Mucosa of descending colon (tissue), 3 donors: ENCODE measurements at regions not wholly inside any gene's neighbourhood (a gene's known extent, or its start where the extent isn't known, plus 50 kb on each side); places are given as distances from the start of the nearest gene placed in this dataset.

Source experiments
- ATAC-seq: fragments of 200-7000 bp; cut with Tn5 transposase; one replicate; pipeline ENCODE4 v1.9.1; 2020; ENCODE audit warnings: mild to moderate bottlenecking, moderate library complexity
- DNase-seq, 3 donors: peaks; one replicate each; pipeline ENCODE4 v3.0.0-alpha.2; 2020
- H3K36me3 ChIP-seq: fragments of 200-600 bp; one replicate; pipeline ENCODE4 v1.8.0; 2021; ENCODE audit warnings: low read depth, mild to moderate bottlenecking
- H3K4me1 ChIP-seq: fragments of 200-600 bp; one replicate; pipeline ENCODE4 v1.8.0; 2021; ENCODE audit warnings: low read depth, mild to moderate bottlenecking
- H3K4me3 ChIP-seq: fragments of 200-600 bp; one replicate; pipeline ENCODE4 v1.8.0; 2021; ENCODE audit warnings: mild to moderate bottlenecking
- H3K9me3 ChIP-seq: fragments of 200-600 bp; one replicate; pipeline ENCODE4 v1.8.0; 2021; ENCODE audit warnings: mild to moderate bottlenecking
- intact Hi-C, 2 donors: fragments of 100-400 bp; cut with DNase I in 1 of 2; cut with micrococcal nuclease in 1 of 2; formaldehyde crosslinking; loops; one replicate each; pipeline versions ENCODE4 v1.11.0 to v1.11.1; 2022; cut with DNase I, micrococcal nuclease
- TF ChIP-seq, protein P1 (sequence below): fragments of 200-600 bp; IDR thresholded peaks from one replicate; pipeline ENCODE4 v1.8.0; 2022; ENCODE audit warnings: antibody characterized with exemption, mild to moderate bottlenecking
- donor health status: DM: no; HTN: no; CAD: no; lungs with moderate emphysema.
- donor health status: DM: no; HTN: no; CAD: no.
- donor health status: DM: no; HTN: yes; CAD: no.

DNA sequence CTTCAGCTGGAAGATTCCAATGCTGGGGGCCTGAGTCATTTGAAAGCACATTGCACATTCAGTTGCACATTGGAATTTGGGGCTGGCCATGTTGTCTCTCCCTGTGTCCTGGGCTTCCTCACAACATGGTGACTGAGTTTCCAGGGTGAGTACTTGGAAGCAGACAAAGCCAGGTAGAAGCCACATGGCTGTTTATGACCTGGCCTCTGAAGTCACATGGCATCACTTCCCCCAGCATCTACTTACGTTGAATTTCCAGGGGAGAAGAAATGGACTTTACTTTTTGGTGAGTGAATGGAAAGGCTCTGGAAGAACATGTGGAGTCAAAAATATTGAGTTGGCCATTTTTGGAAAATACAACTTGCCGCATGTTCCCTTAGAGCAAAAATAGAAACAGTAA, 155.5 kb downstream of the LINC00237 start:
- TF ChIP-seq, protein P1, sequence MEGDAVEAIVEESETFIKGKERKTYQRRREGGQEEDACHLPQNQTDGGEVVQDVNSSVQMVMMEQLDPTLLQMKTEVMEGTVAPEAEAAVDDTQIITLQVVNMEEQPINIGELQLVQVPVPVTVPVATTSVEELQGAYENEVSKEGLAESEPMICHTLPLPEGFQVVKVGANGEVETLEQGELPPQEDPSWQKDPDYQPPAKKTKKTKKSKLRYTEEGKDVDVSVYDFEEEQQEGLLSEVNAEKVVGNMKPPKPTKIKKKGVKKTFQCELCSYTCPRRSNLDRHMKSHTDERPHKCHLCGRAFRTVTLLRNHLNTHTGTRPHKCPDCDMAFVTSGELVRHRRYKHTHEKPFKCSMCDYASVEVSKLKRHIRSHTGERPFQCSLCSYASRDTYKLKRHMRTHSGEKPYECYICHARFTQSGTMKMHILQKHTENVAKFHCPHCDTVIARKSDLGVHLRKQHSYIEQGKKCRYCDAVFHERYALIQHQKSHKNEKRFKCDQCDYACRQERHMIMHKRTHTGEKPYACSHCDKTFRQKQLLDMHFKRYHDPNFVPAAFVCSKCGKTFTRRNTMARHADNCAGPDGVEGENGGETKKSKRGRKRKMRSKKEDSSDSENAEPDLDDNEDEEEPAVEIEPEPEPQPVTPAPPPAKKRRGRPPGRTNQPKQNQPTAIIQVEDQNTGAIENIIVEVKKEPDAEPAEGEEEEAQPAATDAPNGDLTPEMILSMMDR: no peak
- intact Hi-C loops: no loop called here
- DNase-seq (no peak), ATAC-seq (no peak)
- H3K4me3 ChIP-seq: no peak overlapping the region
- H3K4me1 ChIP-seq: no peaks in the 10 kb centered on the region
- no peaks in the 10 kb centered on the region for H3K36me3 ChIP-seq
- H3K9me3 ChIP-seq: peaks cover 2% of the 10 kb centered on the region

DNA sequence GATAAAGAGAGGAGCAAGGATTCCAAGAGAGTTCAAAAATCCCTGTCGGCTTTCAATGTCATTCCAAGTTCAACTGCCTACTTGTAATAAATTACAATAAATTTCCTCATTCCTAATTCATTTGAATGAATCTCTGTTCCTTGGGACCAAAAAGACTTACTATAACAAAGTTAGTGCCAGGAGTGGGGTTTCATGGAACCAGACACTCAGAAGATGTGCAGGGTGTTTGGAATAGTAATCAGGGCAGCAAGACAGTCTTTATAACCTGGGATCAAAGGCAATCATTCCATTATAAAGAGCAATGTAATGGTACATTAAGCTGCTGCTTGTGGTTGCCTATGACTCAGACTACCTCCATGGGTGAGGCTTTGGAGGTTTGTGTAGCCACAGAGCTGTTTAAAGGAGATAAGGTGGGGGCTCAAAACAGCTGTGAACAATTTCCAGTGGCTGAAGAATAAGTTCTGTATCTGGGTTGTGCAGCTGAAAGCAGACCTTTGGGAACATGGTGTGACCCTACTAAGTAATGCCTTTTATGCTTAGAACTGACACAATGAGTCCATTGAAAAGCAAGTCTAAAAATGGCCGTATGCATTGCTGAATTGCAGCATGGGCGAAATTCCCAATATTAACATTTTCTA, 159.9 kb downstream of the LINC00237 start:
- no peak for DNase-seq
- intact Hi-C loops: no loop called here
- no peak for ATAC-seq
- Histone ChIP-seq H3K4me1 (no peaks in the 10 kb centered on the region), H3K36me3 (no peaks in the 10 kb centered on the region), H3K9me3 (peaks cover 2% of the 10 kb centered on the region), H3K4me3 (no peak overlapping the region)
- TF ChIP-seq, protein P1: no peak

DNA sequence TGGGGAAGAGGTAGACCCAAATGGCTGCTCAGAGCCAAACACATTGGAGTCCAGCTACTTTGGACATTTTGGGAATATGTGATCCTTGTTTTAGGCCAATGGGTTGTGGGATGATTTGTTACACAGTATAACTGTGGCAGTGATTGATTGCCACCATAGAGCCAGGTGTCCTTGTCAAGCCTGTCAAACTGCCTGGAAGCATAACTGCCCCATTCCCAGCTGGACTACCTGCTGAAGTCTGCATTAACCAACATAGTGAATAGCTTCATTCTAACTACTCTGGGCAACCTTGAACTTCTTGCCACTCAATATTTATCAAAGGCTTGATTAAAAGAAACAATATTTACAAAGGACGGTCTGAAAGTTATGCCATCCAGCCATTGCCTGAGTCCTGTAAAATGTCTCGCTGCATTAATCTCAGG, 164.7 kb downstream of the LINC00237 start:
- TF ChIP-seq, protein P1: no peak
- ATAC-seq (no peak), DNase-seq (no peak)
- Histone ChIP-seq H3K36me3 (no peaks in the 10 kb centered on the region), H3K9me3 (peaks cover 2% of the 10 kb centered on the region), H3K4me1 (no peaks in the 10 kb centered on the region), H3K4me3 (no peak overlapping the region)
- intact Hi-C loops: no loop called here

DNA sequence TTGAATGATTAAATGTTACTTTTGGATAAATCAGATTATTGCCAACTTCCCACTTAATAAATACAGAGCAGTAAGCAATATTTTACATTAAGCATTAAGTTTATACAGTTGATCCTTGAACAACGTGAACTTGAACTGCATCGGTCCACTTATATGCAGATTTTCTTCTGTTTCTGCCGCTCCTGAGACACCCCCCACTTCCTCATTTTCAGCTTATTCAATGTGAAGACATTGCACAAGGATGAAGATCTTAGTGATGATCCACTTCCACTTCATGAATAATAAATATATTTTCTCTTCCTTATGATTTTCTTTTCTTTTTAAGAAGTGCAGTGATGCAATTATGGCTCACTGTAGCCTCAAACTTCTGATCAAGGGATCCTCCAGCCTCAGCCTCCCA, 167.2 kb downstream of the LINC00237 start:
- Histone ChIP-seq H3K4me1 (no peaks in the 10 kb centered on the region), H3K9me3 (no peaks in the 10 kb centered on the region), H3K36me3 (no peaks in the 10 kb centered on the region), H3K4me3 (no peak overlapping the region)
- TF ChIP-seq, protein P1: no peak
- DNase-seq: no peak
- intact Hi-C loops: no loop called here
- ATAC-seq: no peak

DNA sequence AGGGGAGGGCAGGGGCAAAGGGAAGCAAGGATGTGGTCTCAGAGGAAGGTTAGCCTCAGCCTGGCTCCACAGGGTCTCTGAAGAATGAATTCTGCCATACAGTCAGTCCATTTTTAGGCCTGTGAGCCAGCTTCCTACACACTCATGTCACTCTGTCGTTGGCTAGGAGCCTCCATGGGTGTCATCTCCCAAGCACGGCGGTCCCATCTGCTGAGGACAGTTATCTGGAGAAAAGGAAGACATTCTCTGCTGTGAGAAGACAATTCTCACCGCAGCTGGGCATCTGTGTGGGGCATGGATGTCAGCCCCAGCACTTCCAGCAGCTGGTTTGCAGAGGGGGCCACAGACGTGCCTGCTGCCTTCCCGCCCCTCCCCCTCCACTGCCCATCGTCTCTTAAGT, 167.6 kb downstream of the LINC00237 start:
- H3K4me3 ChIP-seq: no peak overlapping the region
- no peak for DNase-seq
- no peaks in the 10 kb centered on the region for H3K9me3 ChIP-seq
- TF ChIP-seq, protein P1: no peak
- H3K36me3 ChIP-seq: no peaks in the 10 kb centered on the region
- intact Hi-C loops: no loop called here
- no peak for ATAC-seq
- no peaks in the 10 kb centered on the region for H3K4me1 ChIP-seq

DNA sequence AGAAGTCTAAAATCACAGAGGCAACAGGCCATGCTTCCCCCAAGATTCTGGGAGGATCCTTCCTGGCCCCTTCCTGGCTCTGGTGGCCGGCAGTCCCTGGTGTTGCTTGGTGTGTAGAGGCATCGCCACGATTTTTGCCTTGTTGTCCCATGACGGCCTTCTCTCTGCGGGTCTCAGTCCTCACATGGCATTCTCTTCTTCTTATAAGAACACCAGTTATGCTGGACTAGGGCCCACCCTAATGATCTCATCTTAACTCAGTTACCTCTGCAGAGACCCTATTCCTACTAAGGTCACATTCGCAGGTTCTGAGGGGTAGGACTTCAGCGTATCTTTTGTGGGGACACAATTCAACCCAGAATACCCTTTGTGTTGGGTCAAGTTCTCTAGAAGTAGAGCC, 168.0 kb downstream of the LINC00237 start:
- Histone ChIP-seq H3K36me3 (no peaks in the 10 kb centered on the region), H3K9me3 (no peaks in the 10 kb centered on the region), H3K4me3 (no peak overlapping the region), H3K4me1 (no peaks in the 10 kb centered on the region)
- ATAC-seq (no peak), DNase-seq (no peak)
- TF ChIP-seq, protein P1: no peak
- intact Hi-C loops: no loop called here
